Peyer's patch (tissue), 4 donors: ENCODE measurements at regions not wholly inside any gene's neighbourhood (a gene's known extent, or its start where the extent isn't known, plus 50 kb on each side); places are given as distances from the start of the nearest gene placed in this dataset.

Source experiments
- DNase-seq, 3 donors: peaks; one replicate each; pipeline ENCODE4 v3.0.0-alpha.2; 2017 to 2019
- H3K27ac ChIP-seq, 4 donors: fragments of 200-600 bp; sonication (generic); one replicate each; pipeline ENCODE4 v1.5.1; 2016 to 2019
- H3K27me3 ChIP-seq, 2 donors: fragments of 200-600 bp; sonication (generic); one replicate each; pipeline ENCODE4 v1.5.1; 2019
- H3K36me3 ChIP-seq, 3 donors: fragments of 200-600 bp; sonication (generic); one replicate each; pipeline ENCODE4 v1.5.1; 2016 to 2019
- H3K4me1 ChIP-seq, 4 donors: fragments of 200-600 bp; sonication (generic); one replicate each; pipeline ENCODE4 v1.5.1; 2016 to 2019
- H3K4me3 ChIP-seq, 4 donors: fragments of 200-600 bp; sonication (generic); 1 replicate in 3 of 4; 2 replicates in 1 of 4; pipeline ENCODE4 v1.5.1; 2016 to 2019; ENCODE audit warnings: mild to moderate bottlenecking in 1 of 4
- H3K9me3 ChIP-seq, 4 donors: fragments of 200-600 bp; sonication (generic); one replicate each; pipeline ENCODE4 v1.5.1; 2016 to 2019; ENCODE audit warnings: mild to moderate bottlenecking in 1 of 4
- CTCF ChIP-seq, 6 experiments: fragments of 450-650 bp in 4 of 6; fragments of 200-600 bp in 2 of 6; sonication (generic) in 1 of 6; IDR thresholded peaks; one replicate each; pipeline ENCODE4 v1.5.1; 2017 to 2019; ENCODE audit warnings: antibody characterized with exemption in 6 of 6, mild to moderate bottlenecking in 3 of 6, moderate library complexity in 1 of 6
- POLR2A ChIP-seq, 2 donors: fragments of 450-650 bp; IDR thresholded peaks; one replicate each; pipeline ENCODE4 v1.5.1; 2017; ENCODE audit warnings: antibody characterized with exemption in 2 of 2, mild to moderate bottlenecking in 2 of 2, moderate library complexity in 2 of 2

GRCh38 chr17:51347851-51348584 lies 87.7 kb downstream of the UTP18 start:
- TF ChIP-seq CTCF (IDR thresholded peaks at IDR 0.05): no peak
- no peak for TF ChIP-seq POLR2A (IDR thresholded peaks at IDR 0.05)
- DNase-seq: no peak
- no peak overlapping the region for H3K27ac ChIP-seq
- no peaks in the 10 kb centered on the region for H3K4me1 ChIP-seq
- no peak overlapping the region for H3K4me3 ChIP-seq
- H3K27me3 ChIP-seq: no peaks in the 10 kb centered on the region
- H3K36me3 ChIP-seq: no peaks in the 10 kb centered on the region
- H3K9me3 ChIP-seq: no peaks in the 10 kb centered on the region

- H3K36me3 ChIP-seq: no peaks in the 10 kb centered on the region
- no peak overlapping the region for H3K27ac ChIP-seq
- no peaks in the 10 kb centered on the region for H3K4me1 ChIP-seq
- no peak overlapping the region for H3K4me3 ChIP-seq
- TF ChIP-seq CTCF (IDR thresholded peaks at IDR 0.05) (no peak), POLR2A (IDR thresholded peaks at IDR 0.05) (no peak)
- no peak for DNase-seq
- no peaks in the 10 kb centered on the region for H3K27me3 ChIP-seq
- H3K9me3 ChIP-seq: no peaks in the 10 kb centered on the region
Measured at GRCh38 chr17:51351080-51351479, 90.7 kb downstream of the UTP18 start.

GRCh38 chr17:51351890-51352289 lies 91.5 kb downstream of the UTP18 start:
- Histone ChIP-seq H3K27me3 (no peaks in the 10 kb centered on the region), H3K4me3 (no peak overlapping the region), H3K9me3 (no peaks in the 10 kb centered on the region), H3K27ac (no peak overlapping the region), H3K4me1 (no peaks in the 10 kb centered on the region), H3K36me3 (no peaks in the 10 kb centered on the region)
- no peak for DNase-seq
- TF ChIP-seq POLR2A (IDR thresholded peaks at IDR 0.05) (no peak), CTCF (IDR thresholded peaks at IDR 0.05) (no peak)

- no peak for DNase-seq
- TF ChIP-seq POLR2A (IDR thresholded peaks at IDR 0.05) (no peak), CTCF (IDR thresholded peaks at IDR 0.05) (no peak)
- no peaks in the 10 kb centered on the region for H3K4me1 ChIP-seq
- H3K4me3 ChIP-seq: no peak overlapping the region
- H3K9me3 ChIP-seq: no peaks in the 10 kb centered on the region
- H3K36me3 ChIP-seq: no peaks in the 10 kb centered on the region
- H3K27me3 ChIP-seq: no peaks in the 10 kb centered on the region
- H3K27ac ChIP-seq: no peak overlapping the region
Measured at GRCh38 chr17:51352798-51353197, 92.5 kb downstream of the UTP18 start.

GRCh38 chr17:51353296-51353695 lies 93.0 kb downstream of the UTP18 start:
- TF ChIP-seq POLR2A (IDR thresholded peaks at IDR 0.05) (no peak), CTCF (IDR thresholded peaks at IDR 0.05) (no peak)
- no peaks in the 10 kb centered on the region for H3K27me3 ChIP-seq
- no peak overlapping the region for H3K27ac ChIP-seq
- H3K4me1 ChIP-seq: no peaks in the 10 kb centered on the region
- DNase-seq: no peak
- H3K4me3 ChIP-seq: no peak overlapping the region
- no peaks in the 10 kb centered on the region for H3K36me3 ChIP-seq
- no peaks in the 10 kb centered on the region for H3K9me3 ChIP-seq

- Histone ChIP-seq H3K27me3 (no peaks in the 10 kb centered on the region), H3K27ac (no peak overlapping the region), H3K4me3 (no peak overlapping the region), H3K4me1 (no peaks in the 10 kb centered on the region), H3K9me3 (no peaks in the 10 kb centered on the region), H3K36me3 (no peaks in the 10 kb centered on the region)
- DNase-seq: no peak
- TF ChIP-seq CTCF (IDR thresholded peaks at IDR 0.05) (no peak), POLR2A (IDR thresholded peaks at IDR 0.05) (no peak)
Measured at GRCh38 chr17:51354936-51355335, 94.6 kb downstream of the UTP18 start.
